ENCODE measurements at regions not wholly inside any gene's neighbourhood (a gene's known extent, or its start where the extent isn't known, plus 50 kb on each side); places are given as distances from the start of the nearest gene placed in this dataset.

GRCh38 chr3:193997228-193998122 lies 138.5 kb upstream of the HES1 start:
- DNase-seq: no peak

GRCh38 chr3:193998123-193998448 lies 137.9 kb upstream of the HES1 start:
- no peak for DNase-seq

- no peak for DNase-seq
Observed at GRCh38 chr3:193998628-193999195, 137.2 kb upstream of the HES1 start.

GRCh38 chr3:194000100-194000499 lies 135.8 kb upstream of the HES1 start:
- DNase-seq: no peak

- DNase-seq: no peak
Observed at GRCh38 chr3:194000712-194001111, 135.2 kb upstream of the HES1 start.

- DNase-seq: no peak
Observed at GRCh38 chr3:194001728-194002459, 134.1 kb upstream of the HES1 start.

- no peak for DNase-seq
Observed at GRCh38 chr3:194003114-194004057, 132.6 kb upstream of the HES1 start.

- DNase-seq: no peak
Observed at GRCh38 chr3:194005930-194006501, 129.9 kb upstream of the HES1 start.

- DNase-seq: no peak
Observed at GRCh38 chr3:194007592-194008337, 128.2 kb upstream of the HES1 start.

- DNase-seq: no peak
Observed at GRCh38 chr3:194009019-194009418, 126.9 kb upstream of the HES1 start.

GRCh38 chr3:194009892-194010533 lies 125.9 kb upstream of the HES1 start:
- no peak for DNase-seq

GRCh38 chr3:194011807-194012206 lies 124.1 kb upstream of the HES1 start:
- no peak for DNase-seq

- no peak for DNase-seq
Observed at GRCh38 chr3:194013928-194014327, 122.0 kb upstream of the HES1 start.

- no peak for DNase-seq
Observed at GRCh38 chr3:194014756-194015155, 121.2 kb upstream of the HES1 start.

GRCh38 chr3:194019398-194020165 lies 116.4 kb upstream of the HES1 start:
- no peak for DNase-seq

- DNase-seq: no peak
Observed at GRCh38 chr3:194022052-194022451, 113.9 kb upstream of the HES1 start.

- DNase-seq: no peak
Observed at GRCh38 chr3:194022816-194023215, 113.1 kb upstream of the HES1 start.

GRCh38 chr3:194023501-194024280 lies 112.3 kb upstream of the HES1 start:
- no peak for DNase-seq

- DNase-seq: no peak
Observed at GRCh38 chr3:194025119-194025518, 110.8 kb upstream of the HES1 start.
